ENCODE measurements at regions not wholly inside any gene's neighbourhood (a gene's known extent, or its start where the extent isn't known, plus 50 kb on each side); places are given as distances from the start of the nearest gene placed in this dataset.

GRCh38 chr13:64397701-64398100 is 2832.4 kb downstream of the PCDH9 start:
- TF ChIP-seq POLR2AphosphoS5 (IDR thresholded peaks at IDR 0.05; ENCODE audit: low read depth, low read length) = no peak
- TF ChIP-seq REST (IDR thresholded peaks at IDR 0.05; ENCODE audit: low read depth) = no peak
- no peak for TF ChIP-seq YY1 (IDR thresholded peaks at IDR 0.05; ENCODE audit: extremely low read depth, insufficient replicate concordance, low read depth, low read length)

Measured in HCT116 (cell line).